GM12874 (cell line): ENCODE measurements at regions not wholly inside any gene's neighbourhood (a gene's known extent, or its start where the extent isn't known, plus 50 kb on each side); places are given as distances from the start of the nearest gene placed in this dataset.

Experiments
- CTCF ChIP-seq: IDR thresholded peaks from 2 replicates; pipeline ENCODE4 v1.5.1; 2011; ENCODE audit warnings: low read depth, mild to moderate bottlenecking, control low read depth, low read length, moderate library complexity; ENCODE audit not compliant: insufficient read depth

GRCh38 chr13:79056706-79057105 is 349.3 kb downstream of the RBM26 start:
- peak; percentile 3; the same call in 1 of the 2 replicates for TF ChIP-seq CTCF

DNA sequence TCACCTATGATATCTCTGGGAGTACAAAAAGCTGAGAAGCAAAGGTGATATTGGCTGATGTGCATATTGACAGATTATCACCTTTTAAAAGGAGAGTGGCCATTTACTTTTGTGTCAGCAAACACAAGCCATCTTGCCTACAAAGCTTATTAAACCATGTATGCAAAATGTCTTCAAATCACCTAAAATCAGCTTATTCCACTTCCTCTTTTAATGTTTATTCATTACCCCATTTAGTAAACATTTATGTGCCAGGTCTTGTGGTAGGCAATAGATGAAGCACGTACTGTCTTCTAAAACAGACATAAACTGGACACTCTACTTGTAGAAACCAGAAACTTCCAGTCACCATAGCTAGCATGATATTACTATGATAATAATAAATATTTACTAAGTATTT is 354.6 kb downstream of the RBM26 start:
- no peak for TF ChIP-seq CTCF

- no peak for TF ChIP-seq CTCF
These were observed 361.6 kb downstream of the RBM26 start for GRCh38 chr13:79044415-79044814.

GRCh38 chr13:79043208-79043607 is 362.8 kb downstream of the RBM26 start:
- no peak for TF ChIP-seq CTCF

- no peak for TF ChIP-seq CTCF
These were observed 368.9 kb downstream of the RBM26 start for GRCh38 chr13:79037197-79037596.

DNA sequence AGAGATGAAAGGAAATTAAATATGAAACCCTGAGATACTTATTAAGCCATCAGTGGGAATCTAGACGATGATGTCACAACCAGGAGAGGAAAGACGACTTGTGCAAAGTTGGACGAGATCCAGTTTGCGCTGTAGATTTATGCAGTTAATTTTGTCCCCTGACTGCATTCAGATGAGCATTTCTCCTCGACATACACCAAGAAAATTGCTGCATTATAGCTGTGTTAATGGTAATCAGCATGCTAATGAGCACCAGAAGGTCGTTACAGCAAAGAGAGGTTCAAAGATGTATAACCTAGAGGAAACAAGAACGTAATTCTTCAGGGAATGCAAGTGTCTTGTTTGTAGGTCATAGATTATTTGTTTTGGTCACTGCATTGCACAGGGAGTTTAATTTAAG is 371.7 kb downstream of the RBM26 start:
- TF ChIP-seq CTCF, result no peak

DNA sequence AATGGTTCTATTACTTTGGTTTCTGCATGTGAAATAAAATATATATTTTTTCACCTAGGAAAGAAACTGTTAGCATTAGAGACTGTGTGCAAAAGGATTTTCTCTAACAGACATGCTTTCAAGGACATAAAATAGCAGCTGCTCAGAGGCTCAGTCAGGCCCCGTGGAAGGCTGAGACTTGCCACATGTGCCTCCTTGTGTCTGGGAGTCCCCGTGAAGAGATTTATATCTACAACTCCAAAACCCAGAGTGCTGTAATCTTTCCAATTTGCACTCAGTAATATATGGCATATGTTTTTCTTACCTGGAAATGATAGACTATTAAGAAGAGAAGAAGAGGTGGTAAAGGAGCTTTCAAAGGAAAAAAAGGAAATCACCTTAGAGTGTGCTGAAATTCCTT is 371.6 kb upstream of the OBI1 start:
- no peak for TF ChIP-seq CTCF

DNA sequence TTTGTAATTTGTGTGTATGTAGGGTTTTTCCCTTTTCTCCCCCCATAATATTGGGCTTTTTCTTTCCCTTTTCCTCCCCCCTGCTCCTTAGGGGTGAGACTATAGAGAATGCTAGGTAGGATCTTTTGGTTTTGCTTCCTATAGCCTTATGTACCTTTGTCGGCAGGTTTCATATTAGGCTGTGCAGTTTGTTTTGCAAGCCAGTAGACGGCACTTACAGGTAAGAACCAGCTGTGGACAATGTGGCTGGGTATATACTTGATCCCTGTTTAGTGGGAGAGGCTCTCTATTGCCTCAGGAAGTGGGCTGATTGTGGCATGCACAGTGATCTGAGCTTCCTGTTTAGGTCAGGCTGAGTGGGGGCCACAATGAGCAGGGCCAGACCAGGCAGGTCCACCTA is 359.2 kb upstream of the OBI1 start:
- TF ChIP-seq CTCF, result no peak
